Astrocyte (in vitro differentiated cells and primary cell): ENCODE measurements at regions not wholly inside any gene's neighbourhood (a gene's known extent, or its start where the extent isn't known, plus 50 kb on each side); places are given as distances from the start of the nearest gene placed in this dataset.

Source experiments
- EZH2 ChIP-seq: IDR thresholded peaks from 2 replicates; pipeline ENCODE4 v1.6.1; 2012; ENCODE audit warnings: mild to moderate bottlenecking, low read length, inconsistent platforms; ENCODE audit not compliant: insufficient read depth
- TF ChIP-seq, protein P1 (sequence below): IDR thresholded peaks from 2 replicates; pipeline ENCODE4 v1.5.1; 2011; ENCODE audit warnings: low read depth, mild to moderate bottlenecking, inconsistent platforms, low read length, moderate library complexity; ENCODE audit not compliant: insufficient read depth

DNA sequence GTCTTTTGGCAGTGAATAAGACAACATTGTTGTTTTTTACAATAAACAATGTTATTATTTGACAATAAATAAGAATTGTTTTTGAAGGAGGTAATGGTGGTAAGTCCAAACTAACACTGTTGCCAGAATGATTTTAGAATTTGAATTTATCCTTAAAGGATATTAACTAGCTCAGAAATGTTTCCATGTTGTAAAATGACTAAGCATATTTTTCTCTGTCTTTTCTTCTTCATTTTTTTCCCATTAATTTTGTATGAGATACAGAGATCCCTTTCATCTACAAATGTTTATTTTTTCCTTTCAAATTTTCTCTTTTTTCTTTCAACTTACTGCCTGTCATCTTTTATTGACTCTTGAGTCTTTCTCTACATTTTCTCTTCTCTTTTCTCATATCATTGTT lies 66.5 kb upstream of the DOCK10 start:
- TF ChIP-seq, protein P1, sequence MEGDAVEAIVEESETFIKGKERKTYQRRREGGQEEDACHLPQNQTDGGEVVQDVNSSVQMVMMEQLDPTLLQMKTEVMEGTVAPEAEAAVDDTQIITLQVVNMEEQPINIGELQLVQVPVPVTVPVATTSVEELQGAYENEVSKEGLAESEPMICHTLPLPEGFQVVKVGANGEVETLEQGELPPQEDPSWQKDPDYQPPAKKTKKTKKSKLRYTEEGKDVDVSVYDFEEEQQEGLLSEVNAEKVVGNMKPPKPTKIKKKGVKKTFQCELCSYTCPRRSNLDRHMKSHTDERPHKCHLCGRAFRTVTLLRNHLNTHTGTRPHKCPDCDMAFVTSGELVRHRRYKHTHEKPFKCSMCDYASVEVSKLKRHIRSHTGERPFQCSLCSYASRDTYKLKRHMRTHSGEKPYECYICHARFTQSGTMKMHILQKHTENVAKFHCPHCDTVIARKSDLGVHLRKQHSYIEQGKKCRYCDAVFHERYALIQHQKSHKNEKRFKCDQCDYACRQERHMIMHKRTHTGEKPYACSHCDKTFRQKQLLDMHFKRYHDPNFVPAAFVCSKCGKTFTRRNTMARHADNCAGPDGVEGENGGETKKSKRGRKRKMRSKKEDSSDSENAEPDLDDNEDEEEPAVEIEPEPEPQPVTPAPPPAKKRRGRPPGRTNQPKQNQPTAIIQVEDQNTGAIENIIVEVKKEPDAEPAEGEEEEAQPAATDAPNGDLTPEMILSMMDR: no peak
- TF ChIP-seq EZH2: no peak
